Retinal pigment epithelial cell (primary cell): ENCODE measurements at regions not wholly inside any gene's neighbourhood (a gene's known extent, or its start where the extent isn't known, plus 50 kb on each side); places are given as distances from the start of the nearest gene placed in this dataset.

ENCODE experiments used
- DNase-seq: peaks from one replicate; pipeline ENCODE4 v3.0.0-alpha.2; 2010; ENCODE audit warnings: low read depth
- H3K4me3 ChIP-seq: 2 replicates; pipeline ENCODE4 v1.5.1; 2011; ENCODE audit warnings: mild to moderate bottlenecking, low read length, control low read depth, moderate library complexity
- TF ChIP-seq, protein P1 (sequence below): conservative IDR thresholded peaks from 2 replicates; pipeline ENCODE4 v1.5.1; 2011; ENCODE audit warnings: low read depth, low read length, control low read depth, inconsistent platforms

GRCh38 chr1:14371771-14372497 lies 226.6 kb upstream of the KAZN start:
- TF ChIP-seq, protein P1, sequence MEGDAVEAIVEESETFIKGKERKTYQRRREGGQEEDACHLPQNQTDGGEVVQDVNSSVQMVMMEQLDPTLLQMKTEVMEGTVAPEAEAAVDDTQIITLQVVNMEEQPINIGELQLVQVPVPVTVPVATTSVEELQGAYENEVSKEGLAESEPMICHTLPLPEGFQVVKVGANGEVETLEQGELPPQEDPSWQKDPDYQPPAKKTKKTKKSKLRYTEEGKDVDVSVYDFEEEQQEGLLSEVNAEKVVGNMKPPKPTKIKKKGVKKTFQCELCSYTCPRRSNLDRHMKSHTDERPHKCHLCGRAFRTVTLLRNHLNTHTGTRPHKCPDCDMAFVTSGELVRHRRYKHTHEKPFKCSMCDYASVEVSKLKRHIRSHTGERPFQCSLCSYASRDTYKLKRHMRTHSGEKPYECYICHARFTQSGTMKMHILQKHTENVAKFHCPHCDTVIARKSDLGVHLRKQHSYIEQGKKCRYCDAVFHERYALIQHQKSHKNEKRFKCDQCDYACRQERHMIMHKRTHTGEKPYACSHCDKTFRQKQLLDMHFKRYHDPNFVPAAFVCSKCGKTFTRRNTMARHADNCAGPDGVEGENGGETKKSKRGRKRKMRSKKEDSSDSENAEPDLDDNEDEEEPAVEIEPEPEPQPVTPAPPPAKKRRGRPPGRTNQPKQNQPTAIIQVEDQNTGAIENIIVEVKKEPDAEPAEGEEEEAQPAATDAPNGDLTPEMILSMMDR, result no peak
- H3K4me3 ChIP-seq, result no peak overlapping the region
- no peak for DNase-seq

DNA sequence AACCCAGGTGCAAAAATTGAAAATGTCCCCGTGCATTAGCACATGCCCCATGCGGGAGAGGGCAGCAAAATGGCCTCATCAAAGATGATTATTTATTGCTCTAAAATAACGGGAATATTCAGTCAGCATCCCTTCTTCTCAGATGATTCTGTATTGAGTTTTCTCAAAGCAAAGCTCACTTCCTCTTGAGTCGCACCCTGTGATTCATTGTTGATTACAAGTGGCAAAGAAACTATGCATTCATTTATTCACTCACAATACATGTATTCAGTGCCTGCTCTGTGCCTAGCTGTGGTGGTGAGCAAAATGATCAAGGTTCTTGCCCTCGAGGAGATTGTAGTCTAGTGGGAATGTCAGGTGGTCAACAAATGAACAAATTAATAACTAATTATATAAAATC lies 226.0 kb upstream of the KAZN start:
- TF ChIP-seq, protein P1, result no peak
- H3K4me3 ChIP-seq, result no peak overlapping the region
- no peak for DNase-seq

- H3K4me3 ChIP-seq, result no peak overlapping the region
- no peak for DNase-seq
- TF ChIP-seq, protein P1, result no peak
Measured at GRCh38 chr1:14373081-14373758, 225.3 kb upstream of the KAZN start.

- TF ChIP-seq, protein P1, result no peak
- DNase-seq, result no peak
- no peak overlapping the region for H3K4me3 ChIP-seq
Measured at GRCh38 chr1:14375226-14375625, 223.3 kb upstream of the KAZN start.

- DNase-seq, result no peak
- TF ChIP-seq, protein P1, result no peak
- H3K4me3 ChIP-seq, result no peak overlapping the region
Measured at GRCh38 chr1:14377386-14377785, 221.1 kb upstream of the KAZN start.

DNA sequence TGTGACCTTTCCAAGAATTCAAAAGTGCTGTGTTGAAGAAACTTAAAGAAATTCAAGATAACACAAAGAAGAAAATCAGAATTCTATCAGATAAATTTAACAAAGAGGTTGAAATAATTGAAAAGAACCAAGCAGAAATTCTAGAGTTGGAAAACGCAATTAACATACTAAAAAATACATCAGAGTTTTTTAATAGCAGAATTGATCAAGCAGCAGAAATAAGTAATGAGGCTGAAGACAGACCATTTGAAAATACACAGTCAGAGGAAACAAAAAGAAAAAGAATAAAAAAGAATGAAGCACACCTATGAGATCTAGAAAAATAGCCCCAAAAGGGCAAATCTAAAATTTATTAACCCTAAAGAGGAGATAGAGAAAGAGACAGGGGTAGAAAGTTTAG lies 218.1 kb upstream of the KAZN start:
- H3K4me3 ChIP-seq, result no peak overlapping the region
- TF ChIP-seq, protein P1, result no peak
- no peak for DNase-seq

DNA sequence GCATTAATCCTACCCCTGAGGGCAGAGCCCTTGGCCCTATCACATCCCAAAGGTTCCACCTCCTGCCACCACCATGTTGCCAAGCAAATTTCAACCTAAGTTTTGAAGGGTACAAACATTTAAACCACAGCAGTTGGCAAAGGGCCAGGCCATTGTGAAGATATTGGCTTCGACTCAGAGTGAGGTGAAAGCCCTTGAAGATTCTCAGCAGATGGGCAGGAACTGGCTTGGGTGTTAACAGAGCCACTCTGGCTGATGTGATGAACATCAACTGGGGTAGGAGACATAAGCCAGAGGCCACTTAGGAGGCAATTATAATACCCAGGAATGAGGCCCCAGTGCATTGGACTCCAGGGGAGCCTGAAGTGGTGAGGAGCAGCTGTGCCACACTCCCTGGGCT lies 207.7 kb upstream of the KAZN start:
- TF ChIP-seq, protein P1, result no peak
- no peak for DNase-seq
- H3K4me3 ChIP-seq, result no peak overlapping the region
